GM18873 (cell line): ENCODE measurements at regions not wholly inside any gene's neighbourhood (a gene's known extent, or its start where the extent isn't known, plus 50 kb on each side); places are given as distances from the start of the nearest gene placed in this dataset.

ENCODE experiments used
- ATAC-seq: cut with Tn5 transposase; IDR thresholded peaks from one replicate; pipeline ENCODE4 v1.9.1; 2021; ENCODE audit warnings: mild to moderate bottlenecking, moderate library complexity, moderate number of reproducible peaks; ENCODE audit not compliant: unreplicated experiment, low FRiP score

DNA sequence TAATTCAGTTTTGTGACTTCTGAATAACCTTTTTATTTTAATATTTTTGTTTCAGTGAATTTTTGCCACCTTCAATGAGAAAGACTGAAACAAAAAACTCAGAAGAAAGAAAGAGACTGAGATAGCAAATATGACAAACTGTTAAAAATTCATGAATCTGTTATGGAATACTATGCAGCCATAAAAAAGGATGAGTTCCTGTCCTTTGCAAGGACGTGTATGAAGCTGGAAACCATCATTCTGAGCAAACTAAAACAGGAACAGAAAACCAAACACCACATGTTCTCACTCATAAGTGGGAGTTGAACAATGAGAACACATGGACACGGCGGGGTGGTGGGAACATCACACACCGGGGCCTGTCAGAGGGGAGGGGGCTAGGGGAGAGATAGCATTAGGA is 193.4 kb upstream of the FGGY start:
- no peak for ATAC-seq

DNA sequence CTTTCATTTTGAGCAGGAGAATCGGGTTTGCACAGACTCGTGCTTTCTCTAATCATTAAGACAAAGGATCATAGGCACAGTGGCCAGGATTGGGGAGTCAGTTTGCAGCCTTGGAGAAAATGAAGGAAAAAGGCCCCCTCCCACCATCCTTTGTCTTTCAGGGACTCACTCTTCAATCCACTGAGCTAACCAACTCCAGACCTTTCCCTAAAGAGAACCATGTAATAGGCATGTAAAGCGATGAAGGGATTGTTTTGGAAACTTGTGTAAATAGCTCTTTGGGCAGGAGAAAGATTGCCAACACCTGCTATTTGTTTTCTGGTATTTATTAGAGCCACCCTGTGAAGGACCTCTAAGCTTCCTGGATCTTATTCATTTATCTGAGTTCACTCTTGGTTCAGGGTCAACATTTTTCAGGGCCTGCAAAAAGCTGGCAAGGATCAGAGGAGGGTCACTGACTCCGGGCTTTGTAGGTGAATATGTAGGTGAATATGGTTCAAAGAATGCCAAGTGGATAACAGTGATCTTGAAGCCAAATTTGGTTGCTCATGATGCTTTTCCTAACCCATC is 192.6 kb upstream of the FGGY start:
- no peak for ATAC-seq

DNA sequence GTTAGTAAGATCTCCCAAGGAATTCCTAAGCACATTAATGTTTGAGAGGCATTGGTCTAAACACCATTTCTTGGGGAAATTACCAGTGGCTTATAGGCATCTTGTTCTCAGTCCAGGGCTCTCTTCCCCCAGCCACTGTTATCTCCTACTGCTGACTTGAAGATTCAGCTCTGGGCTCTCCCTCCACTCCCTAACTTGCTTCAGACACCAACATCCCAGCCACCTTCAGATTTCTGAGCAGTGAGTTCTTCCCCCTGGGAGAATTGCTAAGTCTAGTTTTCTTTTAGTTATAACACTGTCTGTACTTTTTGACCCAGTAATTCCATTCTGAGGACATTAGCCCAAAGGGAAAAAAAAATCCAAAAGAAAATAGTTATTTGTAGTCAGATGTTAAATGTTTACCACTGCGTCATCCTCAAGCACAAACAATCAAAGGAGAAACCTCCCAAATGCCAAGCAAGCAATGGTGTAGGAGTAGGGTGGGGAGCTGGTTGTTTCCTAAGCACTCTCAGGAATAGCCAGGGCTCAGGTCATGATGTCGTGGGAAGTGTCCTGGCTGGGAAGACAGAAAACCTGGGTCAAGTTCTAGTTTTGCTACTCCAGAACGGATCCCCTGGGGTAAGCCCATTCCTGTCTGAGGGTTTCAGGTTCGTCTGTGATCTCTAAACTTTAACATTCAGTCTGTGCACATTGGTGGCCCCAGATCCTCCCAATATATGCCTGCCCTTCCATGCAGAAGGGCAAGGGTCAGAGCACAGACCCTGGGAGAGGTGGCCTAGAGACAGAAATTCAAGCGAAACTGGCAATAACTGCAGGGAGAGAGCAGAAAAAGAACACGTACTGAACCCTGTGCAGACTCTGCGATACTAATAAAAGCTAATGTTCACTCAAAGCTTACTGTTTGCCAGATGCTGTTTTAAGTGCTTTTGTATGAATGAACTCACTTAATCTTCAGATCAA is 191.1 kb upstream of the FGGY start:
- ATAC-seq: no peak

DNA sequence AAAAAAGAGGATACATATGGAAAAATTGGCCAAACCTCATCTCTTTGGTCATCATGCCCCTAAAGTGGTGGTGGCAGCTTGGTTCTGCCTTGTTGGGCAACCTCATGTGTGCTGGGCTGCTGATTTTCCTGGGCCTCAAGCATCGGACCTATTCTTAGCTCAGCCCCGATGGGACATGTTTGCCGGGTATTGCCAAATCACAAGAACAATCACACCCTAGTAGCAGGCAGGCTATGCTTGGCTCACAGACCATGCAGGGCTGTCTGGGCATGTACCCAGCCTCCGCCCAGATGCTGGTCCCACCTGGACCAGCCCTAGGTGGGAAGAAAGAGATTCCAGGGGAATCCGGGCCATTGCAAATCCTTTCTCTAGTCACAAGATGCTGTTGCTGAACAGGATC is 189.4 kb upstream of the FGGY start:
- ATAC-seq: no peak

DNA sequence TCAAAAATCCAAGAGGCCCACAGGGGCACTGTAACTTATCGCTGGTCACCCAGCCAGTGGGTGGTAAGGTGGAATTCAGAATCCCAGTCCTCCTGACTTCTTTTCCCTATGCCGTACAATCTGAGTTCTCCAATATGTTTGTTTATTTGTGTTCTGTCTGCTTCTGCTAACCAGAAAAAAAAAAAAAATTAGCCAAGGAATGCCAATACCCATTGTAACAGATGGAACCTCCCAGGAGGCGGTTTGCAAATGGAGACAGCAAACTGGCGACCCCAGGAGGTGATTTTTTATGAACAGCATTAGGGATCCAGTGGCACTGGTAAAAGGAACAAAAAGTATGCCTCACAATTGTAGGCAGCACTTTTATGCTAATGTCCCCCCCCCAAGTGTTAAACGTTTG is 189.0 kb upstream of the FGGY start:
- no peak for ATAC-seq

DNA sequence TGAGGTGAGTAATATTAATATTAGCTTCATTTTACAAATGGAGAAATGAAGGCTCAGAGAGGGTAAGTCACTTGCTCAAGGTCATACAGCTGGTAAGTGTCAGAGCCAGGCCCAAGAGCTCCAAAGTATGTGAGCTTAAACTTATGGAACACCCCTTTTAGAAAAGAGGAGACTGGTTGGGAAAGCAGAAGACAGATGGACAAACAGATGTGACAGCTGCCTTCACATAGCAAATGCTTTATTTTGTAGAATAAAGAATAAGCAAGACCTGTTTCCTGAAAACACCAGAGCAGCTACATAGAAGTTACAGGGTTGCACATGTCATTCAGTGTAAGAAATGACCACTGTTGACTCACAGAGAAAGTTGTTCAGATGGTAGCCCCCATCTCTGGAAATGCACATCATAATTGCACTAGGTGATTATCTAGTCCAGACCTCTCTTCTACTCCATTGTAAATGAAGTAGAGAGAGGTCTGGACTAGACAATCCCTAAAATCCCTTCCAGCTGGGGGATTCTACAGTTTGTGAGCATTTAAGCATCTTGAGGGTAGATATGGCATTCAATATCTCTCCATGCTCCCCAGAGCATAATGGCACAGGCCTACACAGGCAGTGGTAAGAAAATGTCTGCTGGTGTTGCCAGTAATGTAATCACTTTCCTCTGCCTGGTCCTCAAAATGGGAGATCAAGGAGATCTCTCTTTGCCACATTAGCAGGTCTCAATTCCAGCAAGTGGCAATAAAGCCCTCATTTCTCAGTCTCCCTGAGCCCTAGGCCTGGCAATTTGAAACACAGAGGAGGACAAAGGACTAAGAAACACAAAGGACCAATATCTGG is 188.2 kb upstream of the FGGY start:
- ATAC-seq: no peak

DNA sequence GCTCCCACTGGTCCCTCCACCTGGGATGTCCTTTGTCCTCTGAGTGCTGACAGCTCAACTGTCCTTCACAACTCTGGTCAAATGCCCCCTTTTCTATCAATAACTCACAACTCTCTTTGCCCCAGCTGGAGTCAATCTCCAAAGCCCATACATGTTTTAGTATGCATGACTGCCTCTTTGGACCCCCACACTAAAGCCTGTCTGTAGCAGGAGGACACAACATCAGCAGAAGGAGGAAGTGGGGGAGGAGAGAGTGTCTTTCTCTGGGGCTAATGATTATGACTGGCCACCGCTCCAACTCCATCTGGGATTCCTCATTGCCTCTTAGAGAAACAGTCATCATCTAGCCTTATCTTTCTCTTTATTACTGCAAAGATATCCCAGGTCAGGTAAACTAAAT is 186.6 kb upstream of the FGGY start:
- ATAC-seq: no peak

DNA sequence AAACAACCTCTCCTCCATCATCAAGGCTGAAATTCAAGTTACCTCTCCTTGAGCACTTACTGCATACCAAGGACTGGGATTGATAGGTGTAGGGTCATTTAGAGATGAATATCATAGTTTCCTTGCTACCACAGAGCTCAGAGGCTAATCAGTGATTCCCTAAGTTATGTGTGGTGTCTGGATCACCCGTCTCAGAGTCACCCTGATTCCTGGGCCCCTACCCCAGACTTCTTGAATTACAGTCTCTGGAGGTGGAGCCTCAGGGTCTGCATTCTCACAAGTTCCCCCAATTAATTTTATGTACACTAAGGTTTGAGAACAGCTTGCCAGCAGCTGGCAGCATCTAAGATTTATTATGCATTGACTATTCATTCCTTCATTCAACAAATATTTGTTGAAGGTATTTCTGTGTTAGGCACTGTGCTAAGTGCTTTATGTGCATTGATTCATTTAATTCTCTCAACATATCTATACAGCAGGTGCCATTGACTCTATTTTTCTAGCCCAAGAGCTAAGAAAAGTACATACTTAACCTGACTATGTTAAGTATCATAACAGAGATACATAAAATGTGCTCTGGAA is 182.9 kb upstream of the FGGY start:
- ATAC-seq: no peak

DNA sequence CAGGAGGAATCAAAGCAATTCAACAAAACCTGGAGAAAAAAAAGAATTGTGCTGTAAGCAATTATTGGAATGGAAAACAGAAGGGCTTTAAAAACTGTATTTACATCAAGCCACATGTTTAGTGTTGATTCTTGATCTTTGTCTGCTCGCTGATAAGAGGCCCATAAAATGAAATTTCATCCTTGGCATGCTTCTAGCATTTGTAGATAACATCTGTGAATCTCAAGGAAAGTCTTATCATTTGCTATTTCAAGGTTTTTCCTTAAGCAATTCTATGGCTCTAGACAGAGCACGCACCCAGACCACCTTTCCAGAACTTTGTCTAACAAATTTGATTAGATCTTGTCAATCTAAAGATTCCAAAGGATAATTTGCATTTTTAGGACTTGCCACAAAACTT is 181.0 kb upstream of the FGGY start:
- no peak for ATAC-seq

DNA sequence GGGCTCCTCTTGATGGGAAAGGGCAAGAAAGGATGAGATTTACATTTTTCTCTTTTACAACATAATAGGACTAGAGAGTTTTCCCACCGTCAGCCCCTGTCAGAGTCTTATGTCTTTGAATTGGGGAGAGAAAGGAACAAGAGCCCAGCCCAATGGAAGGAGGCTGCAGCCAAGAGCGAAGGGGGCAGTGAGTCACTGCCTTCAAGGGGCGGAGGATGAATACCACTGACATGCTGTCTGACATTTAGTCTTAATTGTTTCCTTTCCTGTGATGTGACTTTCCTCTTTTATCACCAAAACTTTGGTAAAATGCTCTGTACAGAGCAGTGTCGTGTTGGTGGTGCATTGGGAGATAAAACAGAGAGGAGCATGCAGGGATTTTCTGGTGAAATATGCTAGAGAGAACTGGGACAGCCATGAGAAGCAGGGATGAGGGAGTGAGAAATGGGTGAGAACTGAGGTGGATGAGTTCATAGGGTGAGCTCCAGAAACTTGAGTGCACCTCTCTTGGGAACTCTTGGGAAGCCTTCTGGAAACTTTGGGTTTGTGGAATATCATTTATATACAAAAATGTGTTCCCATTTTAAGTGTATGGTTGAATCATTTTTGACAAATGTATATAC is 179.9 kb upstream of the FGGY start:
- ATAC-seq: no peak

DNA sequence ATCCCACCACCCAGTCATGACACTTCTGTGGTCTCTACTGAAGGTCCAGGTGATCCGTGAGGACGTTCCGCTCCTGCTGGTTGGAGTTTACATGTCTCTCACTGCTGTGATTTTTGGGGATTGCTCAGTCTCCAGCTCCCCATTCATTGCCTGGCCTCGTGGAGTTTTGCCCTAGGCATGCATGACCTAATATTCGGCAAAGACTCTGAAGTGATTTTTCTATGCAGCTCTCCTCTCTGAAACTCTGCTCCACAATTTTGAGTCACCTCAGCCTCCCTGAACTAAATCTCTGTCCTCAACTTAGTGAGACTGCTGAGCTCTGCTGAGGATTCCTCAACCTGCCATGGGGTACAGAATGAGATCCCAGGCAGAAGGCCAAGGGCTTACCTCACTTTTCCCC is 174.4 kb upstream of the FGGY start:
- no peak for ATAC-seq

DNA sequence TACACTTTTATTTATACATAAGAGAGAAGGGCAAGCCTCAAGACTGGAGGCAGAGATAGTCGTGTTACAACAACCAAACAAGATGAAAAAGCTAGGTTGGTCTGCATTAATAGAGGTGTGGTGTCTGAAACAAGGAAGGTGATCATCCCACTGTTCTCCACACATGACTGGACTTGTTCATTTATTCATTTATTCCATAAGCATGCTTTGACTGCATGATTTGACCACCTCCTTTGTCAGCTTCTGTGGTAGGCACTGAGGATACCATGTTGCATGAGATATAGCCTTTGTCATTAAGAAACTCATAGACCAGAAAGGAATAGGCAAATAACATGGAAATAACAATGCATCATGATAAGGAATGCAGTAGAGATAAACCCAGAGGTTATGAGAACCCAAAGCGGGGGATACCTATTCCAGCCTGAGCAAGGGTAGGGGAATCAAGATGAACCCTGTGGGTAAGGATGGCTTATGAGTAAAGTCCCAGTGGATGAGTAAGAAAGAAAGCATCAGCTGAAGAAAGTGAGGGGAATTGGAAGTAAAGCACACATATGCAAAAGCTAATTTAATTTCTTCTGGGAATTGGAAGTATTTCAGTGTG is 173.7 kb upstream of the FGGY start:
- ATAC-seq: no peak

DNA sequence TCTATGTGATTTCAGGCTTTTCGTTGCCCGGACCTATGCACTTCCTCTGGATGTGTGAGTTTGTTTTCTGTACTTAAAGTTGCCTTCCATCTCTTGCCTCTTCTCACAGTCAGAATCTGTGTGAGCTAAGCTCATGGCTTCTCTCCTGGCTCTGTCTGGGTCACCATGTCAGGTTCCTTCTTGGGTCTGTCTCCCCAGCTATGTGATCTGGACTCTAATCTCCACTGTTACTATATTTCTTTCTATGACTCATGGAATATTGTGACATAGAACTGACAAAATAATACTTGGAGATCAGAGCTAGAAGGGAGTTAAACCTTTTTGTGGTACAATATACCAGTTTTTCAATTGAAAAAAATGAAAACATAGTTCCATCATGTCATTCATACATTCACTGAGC is 172.7 kb upstream of the FGGY start:
- ATAC-seq: no peak

DNA sequence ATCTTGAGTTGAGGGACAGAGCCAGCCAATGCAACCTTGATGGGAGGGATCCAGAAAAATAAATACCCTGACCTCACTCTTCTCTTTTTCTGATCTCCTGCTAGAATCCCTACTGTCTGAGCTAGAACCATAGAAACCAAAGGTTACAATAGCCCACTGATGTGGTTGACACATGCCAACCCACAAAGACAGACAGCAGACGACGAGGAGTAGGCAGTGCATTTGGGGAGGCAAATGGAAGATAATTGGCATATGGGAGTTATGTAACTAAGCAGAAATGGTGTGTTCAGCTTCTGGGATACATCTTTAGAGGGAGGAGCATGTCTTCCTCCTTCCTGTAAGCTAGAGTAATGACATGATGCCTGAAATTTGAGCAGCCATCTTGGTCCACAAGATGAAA is 171.7 kb upstream of the FGGY start:
- ATAC-seq: no peak

DNA sequence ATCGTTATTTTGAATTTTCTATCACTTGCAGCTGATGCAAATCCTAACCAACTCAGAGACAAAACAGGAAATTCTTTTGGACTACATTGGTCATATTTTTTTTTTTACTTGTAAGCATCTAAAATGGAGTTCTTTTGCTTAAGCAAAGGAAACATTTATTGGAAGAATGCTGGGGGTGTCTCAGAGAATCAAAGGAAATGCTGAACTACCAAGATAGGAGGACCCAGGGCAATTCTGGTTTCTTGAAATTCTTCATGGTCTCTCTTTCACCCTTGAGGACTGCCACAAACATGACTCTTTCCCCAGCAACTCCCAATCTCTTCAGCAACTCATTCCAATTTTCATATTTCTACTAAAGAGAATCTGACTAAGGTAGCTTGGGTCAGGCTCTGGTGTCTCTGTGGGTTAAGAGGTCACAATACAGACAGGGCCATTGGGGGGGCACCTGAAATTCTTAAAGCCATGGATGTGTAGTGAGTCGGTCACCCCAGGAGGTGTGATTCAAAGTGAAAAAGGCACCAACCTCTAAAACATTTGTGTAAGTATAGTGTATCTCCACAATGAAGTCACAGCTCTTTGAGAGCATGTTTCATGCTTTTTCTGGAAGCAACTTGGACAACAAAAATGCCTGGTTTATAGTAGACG is 171.1 kb upstream of the FGGY start:
- no peak for ATAC-seq

DNA sequence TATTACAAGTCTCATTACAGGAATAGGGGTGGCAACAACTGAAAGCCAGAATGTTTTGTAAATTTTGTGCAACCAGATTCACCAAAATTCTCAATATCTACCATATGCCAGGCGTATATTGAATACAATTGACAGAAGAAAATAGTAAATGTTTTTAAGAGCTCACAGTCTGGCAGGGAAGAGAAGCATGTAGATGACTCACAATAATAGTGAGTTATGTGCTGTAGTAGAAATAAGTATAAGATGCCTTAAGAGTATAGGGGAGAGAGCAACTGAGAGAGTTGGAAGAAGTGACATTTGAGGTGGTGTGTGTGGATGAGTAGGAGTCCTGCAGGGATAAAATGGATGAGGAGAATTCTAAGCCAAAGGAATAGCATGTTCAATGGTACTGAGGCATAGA is 170.5 kb upstream of the FGGY start:
- ATAC-seq: no peak

DNA sequence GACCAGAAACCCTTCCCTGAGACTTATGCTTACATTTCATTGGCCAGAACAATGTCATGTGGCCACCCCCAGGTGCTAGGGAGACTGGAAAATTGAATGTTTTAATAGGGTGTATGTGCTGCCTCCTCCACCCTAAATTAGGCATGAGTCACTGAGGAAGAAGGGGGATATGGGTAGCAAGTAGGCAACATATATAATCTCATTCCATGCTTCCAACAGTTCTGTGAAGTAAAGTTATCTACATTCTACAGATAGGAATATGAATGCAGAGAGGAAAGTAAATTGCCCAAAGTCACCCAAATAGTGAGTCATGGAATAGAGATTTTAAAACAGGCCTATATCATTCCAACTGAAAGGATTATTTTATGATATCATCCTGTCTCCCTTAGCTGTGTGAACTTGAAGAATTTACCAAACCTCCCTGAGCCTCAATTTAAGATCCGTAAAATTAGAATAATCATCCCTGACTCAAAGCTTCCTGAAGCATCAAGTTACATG is 168.6 kb upstream of the FGGY start:
- no peak for ATAC-seq

DNA sequence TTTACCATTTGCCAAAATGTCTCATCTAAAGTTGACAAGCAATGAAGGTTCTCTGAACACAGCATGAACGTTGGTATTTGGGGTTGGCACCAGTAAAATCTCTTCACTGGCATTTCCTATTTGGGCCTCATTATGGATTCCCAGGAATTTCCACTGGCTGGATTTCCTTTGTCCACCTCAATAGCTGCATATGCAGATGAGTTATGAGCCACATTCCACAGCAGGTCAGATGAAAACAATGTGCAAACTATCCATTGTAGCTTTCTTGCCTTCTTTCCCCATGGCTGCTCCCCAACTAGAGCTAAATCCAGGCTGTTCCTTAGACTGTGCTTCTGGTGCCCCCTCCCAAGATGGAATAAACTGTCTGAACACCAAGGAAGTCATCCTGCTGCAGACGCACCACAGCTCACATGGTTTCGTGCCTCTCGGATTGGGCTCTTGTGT is 168.1 kb upstream of the FGGY start:
- ATAC-seq: no peak

DNA sequence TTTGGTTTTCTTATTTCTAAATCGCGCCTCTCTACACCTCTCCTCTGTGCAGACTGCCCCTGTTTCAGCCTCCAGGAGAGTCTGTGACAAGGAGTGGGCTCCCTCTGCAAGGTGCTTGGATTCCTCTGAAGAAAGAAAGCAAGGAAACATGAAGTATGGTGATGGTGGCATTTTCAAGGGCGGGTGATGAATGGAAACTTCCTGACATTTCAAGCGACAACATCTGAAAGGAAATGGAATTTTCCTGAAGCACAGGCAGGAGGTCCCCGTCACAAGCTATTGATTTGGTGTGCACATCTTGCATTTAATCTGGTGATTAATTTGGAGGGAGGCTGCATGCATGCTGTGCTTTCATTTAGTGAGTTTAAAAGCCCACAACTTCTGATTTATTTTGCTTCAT is 164.6 kb upstream of the FGGY start:
- no peak for ATAC-seq
